ENCODE measurements at regions not wholly inside any gene's neighbourhood (a gene's known extent, or its start where the extent isn't known, plus 50 kb on each side); places are given as distances from the start of the nearest gene placed in this dataset.

DNA sequence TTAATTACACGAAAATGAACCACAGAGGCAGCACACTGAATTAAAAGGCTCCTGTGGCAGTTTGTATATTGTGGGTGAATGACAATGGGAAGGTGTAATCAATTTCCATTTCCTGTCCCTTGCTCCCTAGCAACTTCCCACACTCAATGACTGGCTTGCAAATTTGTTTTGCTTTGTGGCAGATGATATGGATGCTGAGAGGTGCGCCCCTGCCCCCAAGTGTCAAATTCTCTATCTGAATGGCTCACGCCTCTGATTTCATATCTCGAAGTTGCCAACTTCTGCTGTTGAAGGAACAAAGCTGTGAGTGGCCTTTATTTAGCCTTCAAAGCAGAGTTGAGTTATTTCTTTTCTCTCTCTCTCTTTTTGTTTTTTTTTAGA lies 86.0 kb downstream of the FOXD2 start:
- TF ChIP-seq, protein P1, sequence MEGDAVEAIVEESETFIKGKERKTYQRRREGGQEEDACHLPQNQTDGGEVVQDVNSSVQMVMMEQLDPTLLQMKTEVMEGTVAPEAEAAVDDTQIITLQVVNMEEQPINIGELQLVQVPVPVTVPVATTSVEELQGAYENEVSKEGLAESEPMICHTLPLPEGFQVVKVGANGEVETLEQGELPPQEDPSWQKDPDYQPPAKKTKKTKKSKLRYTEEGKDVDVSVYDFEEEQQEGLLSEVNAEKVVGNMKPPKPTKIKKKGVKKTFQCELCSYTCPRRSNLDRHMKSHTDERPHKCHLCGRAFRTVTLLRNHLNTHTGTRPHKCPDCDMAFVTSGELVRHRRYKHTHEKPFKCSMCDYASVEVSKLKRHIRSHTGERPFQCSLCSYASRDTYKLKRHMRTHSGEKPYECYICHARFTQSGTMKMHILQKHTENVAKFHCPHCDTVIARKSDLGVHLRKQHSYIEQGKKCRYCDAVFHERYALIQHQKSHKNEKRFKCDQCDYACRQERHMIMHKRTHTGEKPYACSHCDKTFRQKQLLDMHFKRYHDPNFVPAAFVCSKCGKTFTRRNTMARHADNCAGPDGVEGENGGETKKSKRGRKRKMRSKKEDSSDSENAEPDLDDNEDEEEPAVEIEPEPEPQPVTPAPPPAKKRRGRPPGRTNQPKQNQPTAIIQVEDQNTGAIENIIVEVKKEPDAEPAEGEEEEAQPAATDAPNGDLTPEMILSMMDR (IDR thresholded peaks at IDR 0.05; ENCODE audit: low read depth, low read length) = no peak
- no peak for DNase-seq (ENCODE audit: extremely low read depth, low read depth)

DNA sequence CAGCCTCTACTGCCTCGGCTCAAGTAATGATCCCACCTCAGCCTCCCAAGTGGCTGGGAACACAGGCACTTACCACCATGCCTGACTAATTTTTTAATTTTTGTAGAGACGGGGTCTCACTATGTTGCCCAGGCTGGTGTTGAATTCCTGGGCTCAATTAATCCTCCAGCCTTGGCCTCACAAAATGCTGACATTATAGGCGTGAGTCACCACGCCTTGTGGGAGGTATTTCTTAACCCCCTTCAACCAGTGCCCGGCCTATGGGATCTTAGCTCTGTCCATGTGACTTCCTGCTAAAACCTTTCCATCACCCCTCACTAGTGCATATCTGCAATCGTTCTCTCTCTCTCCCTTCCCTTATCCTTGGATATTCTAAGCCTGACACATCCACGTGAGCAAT lies 86.4 kb downstream of the FOXD2 start:
- TF ChIP-seq, protein P1 (IDR thresholded peaks at IDR 0.05; ENCODE audit: low read depth, low read length) = no peak
- no peak for DNase-seq (ENCODE audit: extremely low read depth, low read depth)

DNA sequence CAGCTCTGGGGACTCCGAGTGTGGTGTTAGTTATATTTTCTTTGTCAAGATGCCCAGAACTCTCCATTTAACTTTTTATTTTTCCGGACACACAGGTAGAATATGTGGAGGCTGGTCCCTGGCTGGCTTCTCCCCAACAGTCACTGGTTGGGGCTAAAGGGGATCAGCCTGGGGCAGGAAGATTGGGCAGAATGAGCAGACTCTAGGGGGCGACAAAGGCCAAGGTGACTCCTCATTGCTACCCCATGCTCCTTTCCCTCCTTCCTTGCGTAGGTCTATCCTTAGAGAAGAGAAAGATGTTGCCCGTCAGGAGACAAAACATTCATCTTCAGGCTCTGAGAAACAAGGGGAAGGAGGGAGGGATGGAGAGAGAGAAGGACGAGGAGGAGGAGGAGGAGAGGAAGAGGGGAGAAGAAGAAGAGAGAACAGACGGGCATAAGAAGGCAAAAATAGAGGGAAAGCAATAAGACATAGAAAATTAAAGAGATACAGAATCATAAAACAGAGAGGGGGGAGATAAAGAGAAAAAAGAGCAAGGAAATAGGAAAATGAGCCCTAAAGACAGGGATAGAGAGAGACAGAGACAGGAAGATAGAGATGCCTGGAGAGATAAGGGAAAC lies 89.9 kb downstream of the FOXD2 start:
- no peak for DNase-seq (ENCODE audit: extremely low read depth, low read depth)
- TF ChIP-seq, protein P1 (IDR thresholded peaks at IDR 0.05; ENCODE audit: low read depth, low read length) = peak; percentile 11

DNA sequence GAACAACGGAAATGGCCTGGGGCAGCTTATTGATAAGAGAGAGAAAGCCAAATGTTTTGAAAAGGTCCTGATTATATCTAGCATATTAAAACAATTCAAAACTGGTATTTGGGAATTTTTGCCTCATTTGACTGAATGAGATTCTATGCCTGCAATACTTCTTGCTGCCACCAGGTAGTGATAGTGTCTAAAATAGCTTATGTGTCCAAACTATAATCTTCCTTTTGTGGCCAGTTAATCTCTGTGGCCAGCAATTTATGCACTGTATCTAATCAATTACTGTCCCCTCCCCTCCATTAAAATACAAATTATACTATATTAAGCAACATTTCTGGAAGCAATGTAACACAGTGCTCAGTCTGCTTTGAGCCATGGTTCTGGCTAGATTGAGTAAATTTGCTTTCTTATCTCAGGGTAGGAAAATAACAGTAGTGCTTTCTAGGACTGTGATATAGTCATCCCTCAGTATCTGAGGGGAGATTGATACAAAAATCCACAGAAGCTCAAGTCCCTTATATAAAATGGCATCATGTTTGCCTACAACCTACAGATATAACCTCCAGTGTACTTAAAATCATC lies 91.8 kb downstream of the FOXD2 start:
- DNase-seq (ENCODE audit: extremely low read depth, low read depth) = no peak
- TF ChIP-seq, protein P1 (IDR thresholded peaks at IDR 0.05; ENCODE audit: low read depth, low read length) = peak; percentile 23

DNA sequence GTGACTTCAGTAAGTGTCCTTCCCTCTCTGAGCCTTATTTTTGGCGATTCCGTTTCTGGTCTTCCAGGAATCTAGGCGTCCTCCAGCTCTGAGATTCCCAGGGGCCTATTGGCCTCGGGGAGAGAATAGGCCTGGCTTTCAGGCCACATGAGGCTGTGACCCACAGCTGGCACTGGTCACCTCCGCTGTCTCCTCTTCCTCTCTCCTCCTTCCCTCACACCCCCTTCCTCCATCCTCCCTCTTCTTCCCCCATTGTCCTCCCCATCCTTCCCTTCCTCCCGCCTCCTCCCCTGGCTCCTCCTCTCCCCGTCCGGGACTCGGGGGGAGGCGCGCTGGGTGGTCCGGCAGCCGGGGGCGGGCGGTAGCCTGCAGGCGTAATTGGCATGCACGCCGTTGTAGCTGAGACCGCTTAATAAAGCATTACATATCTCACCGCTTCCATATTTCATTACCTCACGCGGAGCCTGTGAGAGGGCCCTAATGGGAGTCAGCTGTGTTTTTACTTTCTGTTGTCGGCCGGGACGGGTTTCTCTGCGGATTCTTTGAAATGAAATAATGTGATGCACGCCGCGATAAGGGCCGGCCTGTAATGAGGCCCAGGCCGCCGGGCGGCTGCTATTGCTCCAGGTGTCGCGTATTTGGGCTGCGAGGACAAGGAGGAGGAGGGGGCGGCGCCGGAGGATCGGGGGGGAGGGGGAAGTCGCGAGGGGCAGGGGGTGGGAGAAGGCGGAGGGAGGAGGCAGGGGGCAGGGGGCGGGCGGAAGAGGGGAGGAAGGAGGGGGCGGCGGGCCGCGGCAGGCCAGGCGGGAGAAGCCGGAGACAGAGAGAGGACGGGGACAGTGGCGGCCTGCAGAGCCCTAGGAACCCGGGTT lies 95.3 kb downstream of the FOXD2 start:
- DNase-seq (ENCODE audit: extremely low read depth, low read depth) = peak; percentile 34
- TF ChIP-seq, protein P1 (IDR thresholded peaks at IDR 0.05; ENCODE audit: low read depth, low read length) = no peak

DNA sequence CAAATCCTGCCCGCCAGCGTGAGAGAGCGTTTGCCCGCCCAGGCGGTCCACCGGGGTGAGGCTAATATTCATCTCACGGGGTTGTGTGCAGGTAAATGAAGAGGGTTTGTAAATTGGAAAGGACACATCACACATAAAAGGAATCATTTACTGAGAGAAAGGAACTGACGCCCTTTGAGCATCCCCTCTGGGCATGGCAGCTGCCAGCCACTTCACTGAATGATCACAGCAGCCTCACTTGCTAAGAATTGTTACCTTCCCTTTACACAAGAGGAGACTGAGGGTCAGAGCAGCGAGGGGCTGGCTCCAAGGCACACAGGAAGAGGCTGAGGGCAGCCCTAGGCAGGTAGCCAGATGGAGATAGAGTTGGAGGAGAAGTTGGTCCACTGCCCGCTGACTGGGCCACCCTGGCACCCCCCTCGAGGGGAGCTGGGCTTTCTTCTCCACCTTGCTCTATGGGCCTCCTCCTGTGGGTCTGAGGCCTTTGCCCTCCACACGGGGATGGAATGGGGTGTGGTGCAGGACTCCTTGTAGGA lies 96.0 kb downstream of the FOXD2 start:
- TF ChIP-seq, protein P1 (IDR thresholded peaks at IDR 0.05; ENCODE audit: low read depth, low read length) = no peak

DNA sequence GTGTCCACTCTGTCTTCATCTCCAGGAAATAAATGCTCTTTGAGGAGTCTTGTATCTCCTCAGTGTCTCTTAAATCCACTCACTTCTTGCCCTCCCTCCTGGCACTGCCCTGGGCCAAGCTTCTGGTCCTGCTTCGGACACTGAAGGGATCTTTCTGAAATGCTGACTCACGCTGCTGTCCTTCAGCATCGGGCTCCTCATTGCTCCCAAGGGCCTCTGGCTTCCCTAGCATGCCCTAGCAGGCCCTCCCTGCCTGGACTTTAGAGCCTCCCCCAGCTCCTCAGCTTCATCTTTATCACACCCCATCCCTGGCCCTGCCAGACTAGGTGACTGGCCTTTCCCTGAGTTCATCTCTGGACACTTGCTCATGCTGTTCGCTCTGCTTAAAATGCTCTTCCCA lies 96.6 kb downstream of the FOXD2 start:
- DNase-seq (ENCODE audit: extremely low read depth, low read depth) = no peak
- TF ChIP-seq, protein P1 (IDR thresholded peaks at IDR 0.05; ENCODE audit: low read depth, low read length) = no peak

More for the DNA sequence above, 96.0 kb downstream of the FOXD2 start:
- DNase-seq (ENCODE audit: extremely low read depth, low read depth) = no peak

All from AG09319 (cell line).